GM12891 (cell line): ENCODE measurements at regions not wholly inside any gene's neighbourhood (a gene's known extent, or its start where the extent isn't known, plus 50 kb on each side); places are given as distances from the start of the nearest gene placed in this dataset.
A peak's percentile ranks its signal among the peaks of the same experiment; 100 is the strongest.

Source experiments
- DNase-seq: peaks from one replicate; pipeline ENCODE4 v3.0.0; 2011; ENCODE audit warnings: low spot score; ENCODE audit not compliant: insufficient read length
- FAIRE-seq: peaks from 2 replicates; lab custom pipeline; 2011; peaks lifted over from hg19 to GRCh38; lab: Jason Lieb, UNC
- PAX5 ChIP-seq: IDR thresholded peaks from 2 replicates; pipeline ENCODE4 v1.6.1; 2011; ENCODE audit warnings: low read length, moderate library complexity, mild to moderate bottlenecking; ENCODE audit not compliant: insufficient read depth, severe bottlenecking
- POLR2A ChIP-seq: IDR thresholded peaks from 2 replicates; pipeline ENCODE4 v1.6.1; 2011; ENCODE audit warnings: low read depth, low read length, control low read depth
- POLR2AphosphoS5 ChIP-seq: IDR thresholded peaks from 2 replicates; pipeline ENCODE4 v1.6.1; 2011; ENCODE audit warnings: low read depth, low read length, control low read depth
- POU2F2 ChIP-seq: IDR thresholded peaks from 2 replicates; pipeline ENCODE4 v1.6.1; 2011; ENCODE audit warnings: low read depth, mild to moderate bottlenecking, control low read depth, low read length, moderate library complexity
- SPI1 ChIP-seq: IDR thresholded peaks from 2 replicates; pipeline ENCODE4 v1.6.1; 2011; ENCODE audit warnings: low read depth, low read length, control low read depth
- TAF1 ChIP-seq: IDR thresholded peaks from 2 replicates; pipeline ENCODE4 v1.6.1; 2011; ENCODE audit warnings: low read depth, low read length, control low read depth

DNA sequence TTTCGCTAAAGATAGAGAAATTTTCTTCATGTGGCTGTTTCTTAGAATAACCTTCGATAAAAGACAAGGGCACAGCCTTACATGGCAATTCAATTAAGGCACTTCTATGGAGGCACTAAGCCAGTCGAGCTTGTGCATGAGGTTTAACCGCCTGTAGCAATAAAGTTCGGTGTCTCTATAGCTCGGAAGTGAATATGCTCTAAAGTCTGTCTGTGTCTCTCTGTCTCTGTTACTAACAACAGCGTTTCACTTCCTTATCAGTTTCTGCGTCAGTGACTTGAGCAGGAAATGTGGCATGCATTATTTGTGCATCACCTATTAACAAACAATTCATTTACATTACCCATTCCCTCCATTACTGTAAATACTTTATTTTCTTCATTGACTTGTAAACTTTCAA is 365.1 kb upstream of the NETO1 start:
- FAIRE-seq, result no peak
- no peak for DNase-seq

DNA sequence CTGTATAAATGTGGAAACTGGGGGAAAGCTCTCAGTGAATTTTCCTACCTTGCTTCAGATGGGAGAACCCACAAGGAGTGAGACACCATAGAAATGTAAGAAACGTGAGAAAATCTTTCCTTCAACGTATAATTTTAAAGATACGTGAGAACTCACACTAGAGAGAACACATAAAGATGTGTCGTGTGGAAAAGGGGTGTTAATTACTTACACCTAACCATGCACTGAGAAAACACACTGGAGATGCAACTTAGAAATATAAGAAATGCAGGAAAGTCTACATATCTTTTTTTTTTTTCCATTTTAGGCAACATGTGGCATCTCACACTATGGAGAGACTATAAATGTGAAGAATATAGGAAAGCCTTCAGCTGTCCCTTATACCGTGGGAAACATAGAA is 352.9 kb upstream of the NETO1 start:
- TF ChIP-seq POU2F2 (no peak), TAF1 (no peak), POLR2A (no peak), PAX5 (no peak), POLR2AphosphoS5 (no peak), SPI1 (no peak)
- FAIRE-seq, result no peak
- no peak for DNase-seq

More for the DNA sequence above, 365.1 kb upstream of the NETO1 start:
- TF ChIP-seq TAF1 (no peak), POLR2A (no peak), SPI1 (peak; percentile 45; the same call in 1 of the 2 replicates), PAX5 (no peak), POU2F2 (no peak), POLR2AphosphoS5 (no peak)

DNA sequence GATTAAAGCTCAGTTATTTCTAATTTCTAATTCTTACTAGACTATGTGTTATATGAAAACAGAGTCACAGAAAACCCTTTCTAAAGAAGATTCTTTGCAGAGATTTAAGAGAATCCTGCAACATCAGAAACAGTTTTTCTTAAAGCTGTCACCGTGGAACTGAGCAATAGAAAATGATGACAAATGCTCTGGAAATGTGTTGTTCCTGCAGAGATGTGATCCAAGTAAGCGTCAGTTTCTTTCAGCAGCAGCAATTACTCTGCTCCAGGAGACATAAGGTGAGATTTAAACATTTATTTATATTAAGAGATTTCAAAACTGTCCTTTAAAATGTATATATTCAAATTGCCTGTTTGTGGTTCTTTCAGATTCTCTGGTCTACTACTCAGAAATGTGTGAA is 350.5 kb upstream of the NETO1 start:
- FAIRE-seq, result no peak
- no peak for DNase-seq
- TF ChIP-seq TAF1 (no peak), SPI1 (no peak), POLR2AphosphoS5 (no peak), POLR2A (no peak), POU2F2 (no peak), PAX5 (no peak)

DNA sequence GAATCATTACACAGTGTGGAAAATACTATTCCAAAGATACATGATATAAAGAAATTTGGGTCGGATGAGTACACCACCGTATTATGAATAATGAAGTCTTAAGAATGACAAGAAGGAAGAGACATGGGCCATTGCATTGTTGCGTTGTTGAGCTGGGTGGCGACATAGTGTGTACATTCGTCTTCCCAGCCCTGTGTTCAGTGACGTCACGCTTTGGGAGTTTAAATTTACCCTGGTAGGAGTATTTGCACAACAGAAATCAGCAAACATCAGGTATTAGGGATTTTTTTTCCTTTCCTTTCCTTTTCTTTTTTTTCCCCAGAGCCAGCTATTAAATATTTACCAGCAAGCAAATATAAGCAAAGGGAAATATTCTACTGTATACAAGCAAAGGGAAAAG is 347.2 kb upstream of the NETO1 start:
- DNase-seq (no peak), FAIRE-seq (no peak)
- TF ChIP-seq POLR2AphosphoS5 (no peak), TAF1 (no peak), POU2F2 (no peak), PAX5 (no peak), POLR2A (no peak), SPI1 (no peak)

DNA sequence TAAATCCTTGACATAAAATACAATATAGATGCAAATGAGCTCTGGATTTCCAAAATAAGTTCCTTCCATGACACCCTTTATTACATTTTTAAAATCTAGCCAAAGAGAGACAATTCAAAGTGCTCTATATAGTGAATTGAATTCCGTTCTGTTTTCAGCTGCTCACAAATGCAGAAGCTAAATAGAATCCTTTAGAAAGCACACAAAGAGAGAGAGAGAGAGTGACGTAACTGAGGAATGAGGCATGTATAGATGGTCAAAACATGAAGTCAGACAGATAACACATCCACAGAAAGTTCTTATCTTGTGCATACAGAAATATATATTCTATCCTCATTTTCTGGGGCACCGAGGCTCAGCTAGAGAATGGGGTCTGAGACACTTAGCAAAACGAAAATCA is 344.7 kb upstream of the NETO1 start:
- FAIRE-seq (no peak), DNase-seq (no peak)
- no peak for TF ChIP-seq POLR2AphosphoS5
- no peak for TF ChIP-seq POU2F2
- no peak for TF ChIP-seq TAF1
- no peak for TF ChIP-seq SPI1
- no peak for TF ChIP-seq POLR2A
- TF ChIP-seq PAX5, result no peak

DNA sequence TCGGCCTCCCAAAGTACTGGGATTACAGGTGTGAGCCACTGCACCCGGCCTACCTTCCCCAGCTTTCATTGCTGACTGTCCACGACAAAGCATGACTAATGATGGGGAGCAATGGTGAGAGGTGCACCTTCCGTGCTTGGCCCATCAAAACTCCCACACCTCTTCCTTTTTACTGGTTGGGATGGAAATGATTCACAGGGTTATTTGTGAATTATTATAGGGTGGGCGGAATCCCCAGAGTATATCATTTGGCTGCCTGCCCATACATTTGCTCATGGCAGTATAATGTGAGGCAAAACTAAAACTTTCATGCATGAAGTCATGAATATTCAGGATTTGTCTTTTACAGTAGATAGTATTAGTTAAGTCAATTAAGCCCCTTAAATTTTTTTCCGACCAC is 334.2 kb upstream of the NETO1 start:
- DNase-seq, result no peak
- FAIRE-seq, result no peak
- no peak for TF ChIP-seq POLR2A
- TF ChIP-seq POLR2AphosphoS5, result no peak
- no peak for TF ChIP-seq POU2F2

DNA sequence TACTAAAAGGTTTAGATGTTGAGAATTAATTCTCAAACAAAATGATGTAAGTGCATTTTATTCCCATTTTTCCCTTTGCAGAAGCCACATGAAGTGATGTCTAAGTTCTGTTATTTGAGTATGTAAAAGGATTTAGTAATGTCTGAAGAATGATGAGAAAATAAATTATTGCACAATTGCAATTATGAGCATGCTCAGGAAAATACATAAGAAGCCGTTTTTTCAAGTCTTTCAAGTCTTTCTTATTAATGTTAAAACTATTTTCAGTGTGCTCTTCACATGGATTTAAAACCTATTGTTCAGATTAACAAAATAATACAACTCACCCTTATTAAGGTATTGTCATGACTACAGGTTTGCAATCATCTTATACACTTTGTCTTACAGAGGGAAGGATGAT is 331.4 kb upstream of the NETO1 start:
- FAIRE-seq (no peak), DNase-seq (no peak)
- TF ChIP-seq POLR2AphosphoS5 (no peak), PAX5 (no peak), TAF1 (no peak), POU2F2 (no peak), POLR2A (no peak), SPI1 (no peak)

DNA sequence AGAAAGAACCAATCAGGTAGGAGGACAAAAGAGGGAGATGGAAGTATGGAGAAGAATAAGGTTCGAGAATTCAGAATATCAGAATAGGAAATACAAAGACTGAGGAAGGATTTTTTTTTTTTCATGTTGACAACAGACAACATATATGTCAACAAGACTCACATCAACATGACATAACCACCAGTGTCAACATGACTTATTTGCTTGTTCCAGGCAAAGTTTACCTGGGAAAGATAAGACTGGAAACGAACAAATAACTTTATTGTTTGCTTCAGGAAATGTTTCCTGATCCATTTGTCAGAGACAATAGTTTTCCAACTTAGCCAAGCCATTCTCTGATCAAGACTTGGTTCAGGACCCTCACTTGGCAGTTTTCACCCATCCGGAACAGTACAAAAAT is 321.9 kb upstream of the NETO1 start:
- DNase-seq (no peak), FAIRE-seq (no peak)
- TF ChIP-seq PAX5 (no peak), POU2F2 (no peak), POLR2AphosphoS5 (no peak), SPI1 (no peak), TAF1 (no peak), POLR2A (no peak)

DNA sequence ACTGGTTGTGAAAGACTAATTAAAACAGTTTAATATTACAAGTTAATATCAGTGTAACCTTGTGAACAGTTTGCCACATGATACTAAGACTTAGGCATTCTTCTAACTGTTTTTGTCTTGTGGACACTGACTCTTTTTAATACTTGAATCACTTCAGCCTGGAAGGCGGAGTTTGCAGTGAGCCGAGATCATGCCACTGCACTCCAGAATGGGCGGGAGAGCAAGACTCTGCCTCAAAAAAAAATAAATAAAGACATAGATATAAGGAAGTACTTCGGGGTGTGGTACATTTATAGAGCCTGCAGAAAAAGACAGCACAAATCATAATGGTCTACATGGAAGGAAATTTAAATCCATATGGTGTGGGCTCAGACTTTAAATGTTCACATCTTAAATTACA is 300.4 kb upstream of the NETO1 start:
- no peak for FAIRE-seq
- TF ChIP-seq POU2F2 (no peak), SPI1 (no peak), POLR2A (no peak), PAX5 (no peak), TAF1 (no peak), POLR2AphosphoS5 (no peak)
- DNase-seq, result no peak

DNA sequence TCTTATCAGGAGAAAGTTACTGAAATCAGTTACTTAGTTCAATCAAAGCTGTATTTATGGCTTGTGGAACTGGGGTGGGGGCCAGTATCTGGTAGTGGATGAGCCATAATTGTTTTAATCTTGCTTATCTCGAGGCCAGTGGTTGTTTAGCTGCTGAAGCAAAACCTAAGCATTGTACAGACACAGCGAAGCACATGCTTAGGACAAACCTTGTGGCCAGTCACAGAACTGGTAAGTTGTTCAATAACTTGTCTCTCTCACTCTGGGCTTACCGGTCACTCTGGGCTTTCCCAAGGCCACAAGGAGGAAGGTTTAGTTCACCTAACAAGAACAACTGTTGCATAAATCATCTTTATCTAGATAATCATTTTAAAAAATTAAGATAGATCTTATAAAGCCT is 296.6 kb upstream of the NETO1 start:
- no peak for TF ChIP-seq POLR2A
- TF ChIP-seq TAF1, result no peak
- no peak for TF ChIP-seq SPI1
- TF ChIP-seq POU2F2, result no peak
- no peak for TF ChIP-seq POLR2AphosphoS5
- TF ChIP-seq PAX5, result no peak
- FAIRE-seq (no peak), DNase-seq (no peak)
